ENCODE measurements at regions not wholly inside any gene's neighbourhood (a gene's known extent, or its start where the extent isn't known, plus 50 kb on each side); places are given as distances from the start of the nearest gene placed in this dataset.

DNA sequence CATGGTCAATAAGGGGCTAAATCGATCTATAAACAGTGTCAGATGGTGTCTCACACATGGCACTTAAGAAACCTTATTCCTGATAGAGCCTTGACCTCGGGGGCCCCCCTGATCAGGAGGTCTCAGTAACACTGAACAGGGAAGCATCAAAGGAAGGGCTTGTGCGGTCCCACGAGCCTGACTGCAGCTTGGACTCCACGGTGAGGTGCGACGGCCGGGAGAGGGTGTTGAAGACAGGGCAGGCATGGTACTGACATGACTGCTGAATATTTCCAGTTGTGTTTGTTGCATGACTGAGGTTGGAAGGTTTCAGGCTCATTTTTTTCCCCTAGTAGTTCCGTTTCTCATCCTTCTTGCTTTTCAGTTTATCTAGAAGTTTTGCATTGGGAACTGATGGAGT lies 107.1 kb upstream of the JAG1 start:
- H3K4me3 ChIP-seq = no peak overlapping the region
- TF ChIP-seq CTCF (IDR thresholded peaks at IDR 0.05; ENCODE audit: low read depth, low read length) = no peak
- no peaks in the 10 kb centered on the region for H3K9me3 ChIP-seq (ENCODE audit: low read depth)
- H3K27ac ChIP-seq = peak overlapping the region; percentile 16
- DNase-seq (ENCODE audit: low read depth in 1 of 2, low spot score in 1 of 2) = peak in 1 of 2 donors; percentile 53
- no peaks in the 10 kb centered on the region for H3K36me3 ChIP-seq
- H3K4me1 ChIP-seq (ENCODE audit: low read depth) = peaks cover 34% of the 10 kb centered on the region
- no peaks in the 10 kb centered on the region for H3K27me3 ChIP-seq

- no peaks in the 10 kb centered on the region for H3K27me3 ChIP-seq
- H3K27ac ChIP-seq = peak overlapping the region; percentile 16
- no peak for DNase-seq (ENCODE audit: low read depth in 1 of 2, low spot score in 1 of 2)
- H3K4me1 ChIP-seq (ENCODE audit: low read depth) = peaks cover 40% of the 10 kb centered on the region
- no peaks in the 10 kb centered on the region for H3K36me3 ChIP-seq
- H3K9me3 ChIP-seq (ENCODE audit: low read depth) = no peaks in the 10 kb centered on the region
- H3K4me3 ChIP-seq = no peak overlapping the region
- TF ChIP-seq CTCF (IDR thresholded peaks at IDR 0.05; ENCODE audit: low read depth, low read length) = no peak
Observed at GRCh38 chr20:10781526-10781925, 107.7 kb upstream of the JAG1 start.

DNA sequence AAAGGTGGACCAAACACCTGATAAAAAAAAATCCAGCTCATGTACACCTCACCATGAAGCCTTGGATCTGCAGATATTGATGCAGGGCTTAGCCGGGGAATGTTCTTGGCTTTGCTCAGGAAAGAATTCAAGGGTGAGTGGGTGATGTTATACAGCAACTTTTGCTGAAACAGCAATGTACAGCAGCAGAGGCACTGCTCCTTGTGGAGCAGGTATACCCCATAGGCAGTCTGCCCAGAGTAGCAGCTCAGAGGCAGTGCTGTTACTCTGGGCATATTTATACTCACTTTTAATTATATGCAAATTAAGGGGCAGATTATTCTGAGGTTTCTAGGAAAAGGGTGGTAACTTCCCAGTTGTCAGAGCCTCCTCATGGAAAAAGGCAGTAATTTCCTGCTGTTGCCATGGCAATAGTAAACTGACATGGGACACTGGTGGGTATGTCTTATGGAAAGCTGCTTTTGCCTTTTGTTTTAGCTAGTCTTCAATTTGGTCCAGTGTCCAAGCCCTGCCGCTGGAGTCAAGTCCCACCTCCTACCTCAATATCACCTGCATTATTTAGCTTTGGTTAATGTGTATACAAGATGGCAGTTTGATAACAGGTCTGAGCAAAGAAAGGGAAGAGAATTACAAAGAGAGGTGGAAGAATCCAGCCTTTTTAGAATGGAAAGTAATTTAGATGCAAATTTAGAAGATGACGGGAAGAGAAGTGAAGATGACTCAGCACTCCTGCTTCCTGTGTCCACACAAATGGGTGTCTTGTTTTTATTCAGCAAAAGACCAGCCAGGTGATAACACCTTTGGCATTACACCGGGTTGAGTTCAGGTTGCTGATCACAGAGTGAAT lies 110.1 kb upstream of the JAG1 start:
- no peak for TF ChIP-seq CTCF (IDR thresholded peaks at IDR 0.05; ENCODE audit: low read depth, low read length)
- peak in 1 of 2 donors; percentile 33 for DNase-seq (ENCODE audit: low read depth in 1 of 2, low spot score in 1 of 2)
- Histone ChIP-seq H3K4me3 (no peak overlapping the region), H3K4me1 (ENCODE audit: low read depth) (peaks cover 39% of the 10 kb centered on the region), H3K27me3 (no peaks in the 10 kb centered on the region), H3K36me3 (no peaks in the 10 kb centered on the region), H3K27ac (no peak overlapping the region), H3K9me3 (ENCODE audit: low read depth) (no peaks in the 10 kb centered on the region)

- Histone ChIP-seq H3K27ac (no peak overlapping the region), H3K4me1 (ENCODE audit: low read depth) (peaks cover 38% of the 10 kb centered on the region), H3K36me3 (no peaks in the 10 kb centered on the region), H3K27me3 (no peaks in the 10 kb centered on the region), H3K4me3 (no peak overlapping the region), H3K9me3 (ENCODE audit: low read depth) (no peaks in the 10 kb centered on the region)
- no peak for DNase-seq (ENCODE audit: low read depth in 1 of 2, low spot score in 1 of 2)
- no peak for TF ChIP-seq CTCF (IDR thresholded peaks at IDR 0.05; ENCODE audit: low read depth, low read length)
Observed at GRCh38 chr20:10784554-10785183, 110.9 kb upstream of the JAG1 start.

DNA sequence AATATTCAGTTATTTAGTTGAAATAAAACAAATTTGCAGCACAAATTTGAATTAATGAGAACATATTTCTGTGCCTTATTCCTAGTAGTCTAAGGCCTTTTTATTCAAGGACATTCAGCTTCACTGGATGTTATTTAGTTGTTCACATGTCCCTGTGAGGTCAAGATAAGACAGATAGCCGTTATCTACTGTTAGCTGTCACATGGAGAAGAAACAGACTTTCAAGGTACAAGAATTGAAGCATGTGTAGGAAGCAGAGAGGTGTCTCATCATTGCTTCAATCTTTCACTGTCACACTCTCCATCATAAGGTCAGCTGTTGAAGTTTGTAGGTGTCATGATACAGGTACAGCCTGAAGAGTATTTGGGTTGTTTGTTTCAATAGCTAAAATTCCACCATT lies 112.9 kb upstream of the JAG1 start:
- Histone ChIP-seq H3K9me3 (ENCODE audit: low read depth) (no peaks in the 10 kb centered on the region), H3K4me1 (ENCODE audit: low read depth) (peaks cover 21% of the 10 kb centered on the region), H3K36me3 (no peaks in the 10 kb centered on the region), H3K27me3 (no peaks in the 10 kb centered on the region), H3K4me3 (no peak overlapping the region), H3K27ac (peak overlapping the region; percentile 41)
- no peak for TF ChIP-seq CTCF (IDR thresholded peaks at IDR 0.05; ENCODE audit: low read depth, low read length)
- no peak for DNase-seq (ENCODE audit: low read depth in 1 of 2, low spot score in 1 of 2)
